Caco-2 (cell line): ENCODE measurements at regions not wholly inside any gene's neighbourhood (a gene's known extent, or its start where the extent isn't known, plus 50 kb on each side); places are given as distances from the start of the nearest gene placed in this dataset.
A peak's percentile ranks its signal among the peaks of the same experiment; 100 is the strongest.

ENCODE experiments used
- BruUV-seq: library from RNA; stranded (reverse); fragments of 400-500 nt; replicated peaks from 2 replicates; lab custom pipeline; 2021; lab: Mats Ljungman, UMichigan
- CTCF ChIA-PET: fragments of 300-600 bp; sonication (Branson Sonifier 250); formaldehyde crosslinking; loops from one replicate; lab custom pipeline; 2022; ENCODE audit warnings: antibody characterized with exemption; lab: Charles Lee
- POLR2A ChIA-PET: fragments of 300-600 bp; sonication (Branson Sonifier 250); formaldehyde crosslinking; loops from one replicate; lab custom pipeline; 2022; ENCODE audit warnings: antibody characterized with exemption; lab: Charles Lee
- DNase-seq, 2 experiments: peaks; one replicate each; pipeline versions ENCODE4 v3.0.0 to v3.0.0-alpha.2; 2020 to 2022
- H3K27me3 ChIP-seq: replicated peaks from 2 replicates; pipeline ENCODE4 v1.6.0; 2011; ENCODE audit warnings: low read length; ENCODE audit not compliant: control insufficient read depth, insufficient read depth
- H3K36me3 ChIP-seq: 2 replicates; pipeline ENCODE4 v1.5.1; 2011; ENCODE audit warnings: low read length; ENCODE audit not compliant: control insufficient read depth, insufficient read depth
- H3K4me1 ChIP-seq: fragments of 250-450 bp; sonication (Bioruptor Pico); 2 replicates; pipeline ENCODE4 v1.5.1; 2020; ENCODE audit warnings: mild to moderate bottlenecking
- H3K4me3 ChIP-seq: 2 replicates; pipeline ENCODE4 v1.5.1; 2011; ENCODE audit warnings: low read depth, mild to moderate bottlenecking, control low read depth, low read length
- H3K9me3 ChIP-seq: fragments of 250-450 bp; sonication (Bioruptor Pico); 2 replicates; pipeline ENCODE4 v1.5.1; 2020; ENCODE audit warnings: mild to moderate bottlenecking, moderate library complexity
- H3K27ac Mint-ChIP-seq: one replicate; pipeline ENCODE4 v1.8.0; 2022; ENCODE audit warnings: mixed read lengths; ENCODE audit not compliant: unreplicated experiment
- H3K27me3 Mint-ChIP-seq: one replicate; pipeline ENCODE4 v1.8.0; 2022; ENCODE audit warnings: mixed read lengths; ENCODE audit not compliant: insufficient read depth, unreplicated experiment
- H3K36me3 Mint-ChIP-seq: one replicate; pipeline ENCODE4 v1.8.0; 2022; ENCODE audit warnings: mild to moderate bottlenecking, mixed read lengths; ENCODE audit not compliant: insufficient read depth, unreplicated experiment
- H3K4me1 Mint-ChIP-seq: one replicate; pipeline ENCODE4 v1.8.0; 2022; ENCODE audit warnings: low read depth, mixed read lengths; ENCODE audit not compliant: unreplicated experiment
- H3K4me3 Mint-ChIP-seq: one replicate; pipeline ENCODE4 v1.8.0; 2022; ENCODE audit warnings: mild to moderate bottlenecking, moderate library complexity, mixed read lengths; ENCODE audit not compliant: unreplicated experiment
- H3K9me3 Mint-ChIP-seq: one replicate; pipeline ENCODE4 v1.8.0; 2022; ENCODE audit warnings: mixed read lengths; ENCODE audit not compliant: unreplicated experiment
- intact Hi-C: fragments of 100-400 bp; cut with micrococcal nuclease; formaldehyde crosslinking; loops from one replicate; pipeline ENCODE4 v1.10.0; 2022; ENCODE audit not compliant: unreplicated experiment
- TF ChIP-seq, protein P1 (sequence below), 2 experiments: fragments of 200-600 bp in 1 of 2; IDR thresholded peaks; 1 replicate in 1 of 2; 2 replicates in 1 of 2; pipeline versions ENCODE4 v1.5.1 to v1.8.0; 2011 to 2022; ENCODE audit warnings: antibody characterized with exemption in 1 of 2, control low read depth in 1 of 2, inconsistent platforms in 1 of 2, low read depth in 1 of 2, low read length in 1 of 2, mild to moderate bottlenecking in 1 of 2, moderate library complexity in 1 of 2; ENCODE audit not compliant: insufficient read depth in 1 of 2, severe bottlenecking in 1 of 2, unreplicated experiment in 1 of 2

- Mint-ChIP-seq H3K9me3 (peaks cover 10% of the 10 kb centered on the region), H3K27me3 (no peaks in the 10 kb centered on the region), H3K36me3 (no peaks in the 10 kb centered on the region), H3K27ac (no peak overlapping the region), H3K4me3 (no peak overlapping the region), H3K4me1 (no peaks in the 10 kb centered on the region)
- Histone ChIP-seq H3K27me3 (no peaks in the 10 kb centered on the region), H3K4me1 (no peaks in the 10 kb centered on the region), H3K9me3 (peaks cover 10% of the 10 kb centered on the region; the same call in 1 of the 2 replicates), H3K36me3 (no peaks in the 10 kb centered on the region), H3K4me3 (no peak overlapping the region)
- intact Hi-C loops, result no loop called here
- DNase-seq, result no peak
- no TSS peak for BruUV-seq
- CTCF ChIA-PET, result no interaction called here
- TF ChIP-seq, protein P1, sequence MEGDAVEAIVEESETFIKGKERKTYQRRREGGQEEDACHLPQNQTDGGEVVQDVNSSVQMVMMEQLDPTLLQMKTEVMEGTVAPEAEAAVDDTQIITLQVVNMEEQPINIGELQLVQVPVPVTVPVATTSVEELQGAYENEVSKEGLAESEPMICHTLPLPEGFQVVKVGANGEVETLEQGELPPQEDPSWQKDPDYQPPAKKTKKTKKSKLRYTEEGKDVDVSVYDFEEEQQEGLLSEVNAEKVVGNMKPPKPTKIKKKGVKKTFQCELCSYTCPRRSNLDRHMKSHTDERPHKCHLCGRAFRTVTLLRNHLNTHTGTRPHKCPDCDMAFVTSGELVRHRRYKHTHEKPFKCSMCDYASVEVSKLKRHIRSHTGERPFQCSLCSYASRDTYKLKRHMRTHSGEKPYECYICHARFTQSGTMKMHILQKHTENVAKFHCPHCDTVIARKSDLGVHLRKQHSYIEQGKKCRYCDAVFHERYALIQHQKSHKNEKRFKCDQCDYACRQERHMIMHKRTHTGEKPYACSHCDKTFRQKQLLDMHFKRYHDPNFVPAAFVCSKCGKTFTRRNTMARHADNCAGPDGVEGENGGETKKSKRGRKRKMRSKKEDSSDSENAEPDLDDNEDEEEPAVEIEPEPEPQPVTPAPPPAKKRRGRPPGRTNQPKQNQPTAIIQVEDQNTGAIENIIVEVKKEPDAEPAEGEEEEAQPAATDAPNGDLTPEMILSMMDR (IDR thresholded peaks at IDR 0.05; ENCODE audit: insufficient read depth in 1 of 2, low read depth in 1 of 2, low read length in 1 of 2, severe bottlenecking in 1 of 2, unreplicated experiment in 1 of 2), result peak in 1 of 2 experiments; percentile 32
- POLR2A ChIA-PET, result no interaction called here
These were observed 74.6 kb upstream of the IKZF1 start for GRCh38 chr7:50229964-50230363.

DNA sequence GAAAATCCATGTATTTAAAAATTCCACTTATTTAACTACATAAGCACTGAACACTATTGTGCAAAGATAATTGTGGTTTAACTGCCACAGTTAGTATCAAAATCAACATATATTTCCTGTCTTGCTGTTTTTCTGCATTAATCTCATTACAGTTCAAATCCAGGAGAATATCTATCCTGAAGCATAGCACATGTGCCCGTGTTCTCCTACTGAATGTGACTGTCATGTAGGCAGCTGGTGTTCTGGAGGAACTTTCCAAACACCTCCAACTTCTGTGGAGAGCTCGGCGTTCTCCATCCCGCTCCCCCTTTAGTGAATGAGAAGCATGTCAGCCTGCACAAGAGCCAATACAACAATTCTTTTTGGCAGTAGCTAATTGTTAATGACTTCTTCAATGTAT, 76.4 kb upstream of the IKZF1 start:
- Mint-ChIP-seq H3K9me3 (peaks cover 10% of the 10 kb centered on the region), H3K27me3 (no peaks in the 10 kb centered on the region), H3K27ac (no peak overlapping the region), H3K4me3 (no peak overlapping the region), H3K4me1 (no peaks in the 10 kb centered on the region), H3K36me3 (no peaks in the 10 kb centered on the region)
- Histone ChIP-seq H3K9me3 (peaks cover 10% of the 10 kb centered on the region; the same call in 1 of the 2 replicates), H3K36me3 (no peaks in the 10 kb centered on the region), H3K4me3 (no peak overlapping the region), H3K27me3 (no peaks in the 10 kb centered on the region), H3K4me1 (no peaks in the 10 kb centered on the region)
- no TSS peak for BruUV-seq
- intact Hi-C loops, result no loop called here
- TF ChIP-seq, protein P1 (IDR thresholded peaks at IDR 0.05; ENCODE audit: insufficient read depth in 1 of 2, low read depth in 1 of 2, low read length in 1 of 2, severe bottlenecking in 1 of 2, unreplicated experiment in 1 of 2), result no peak
- ChIA-PET POLR2A (no interaction called here), CTCF (interaction anchor here (0.6 to 1.0 kb wide), 2 partner anchors 190 to 638 kb away, joined by 3 to 4 read pairs; no protein-coding TSS in a partner anchor)
- no peak for DNase-seq

GRCh38 chr7:50227726-50228125, 76.8 kb upstream of the IKZF1 start:
- H3K36me3 Mint-ChIP-seq, result no peaks in the 10 kb centered on the region
- Histone ChIP-seq H3K9me3 (peaks cover 13% of the 10 kb centered on the region), H3K4me1 (no peaks in the 10 kb centered on the region), H3K27me3 (no peaks in the 10 kb centered on the region), H3K4me3 (no peak overlapping the region), H3K36me3 (no peaks in the 10 kb centered on the region)
- H3K9me3 Mint-ChIP-seq, result peaks cover 10% of the 10 kb centered on the region
- H3K27ac Mint-ChIP-seq, result no peak overlapping the region
- intact Hi-C loops, result no loop called here
- no TSS peak for BruUV-seq
- ChIA-PET CTCF (interaction anchor here (0.6 to 1.0 kb wide), 2 partner anchors 190 to 638 kb away, joined by 3 to 4 read pairs; no protein-coding TSS in a partner anchor), POLR2A (no interaction called here)
- no peak overlapping the region for H3K4me3 Mint-ChIP-seq
- TF ChIP-seq, protein P1 (IDR thresholded peaks at IDR 0.05; ENCODE audit: insufficient read depth in 1 of 2, low read depth in 1 of 2, low read length in 1 of 2, severe bottlenecking in 1 of 2, unreplicated experiment in 1 of 2), result no peak
- no peaks in the 10 kb centered on the region for H3K27me3 Mint-ChIP-seq
- no peak for DNase-seq
- H3K4me1 Mint-ChIP-seq, result no peaks in the 10 kb centered on the region
